22Rv1 (cell line): ENCODE measurements at regions not wholly inside any gene's neighbourhood (a gene's known extent, or its start where the extent isn't known, plus 50 kb on each side); places are given as distances from the start of the nearest gene placed in this dataset.
"Not testable (repeated sequence)": the region's sequence is repeated elsewhere in the genome, so short reads cannot be mapped to it uniquely, and the experiment has no call there.

Experiments
- H3K27ac ChIP-seq: fragments of 450-650 bp; 2 replicates; pipeline ENCODE4 v1.5.1; 2017
- CTCF ChIP-seq: fragments of 450-650 bp; IDR thresholded peaks from 2 replicates; pipeline ENCODE4 v1.5.1; 2017; ENCODE audit warnings: mild to moderate bottlenecking
- ZFX ChIP-seq: fragments of 450-650 bp; IDR thresholded peaks from 2 replicates; pipeline ENCODE4 v1.6.1; 2017; ENCODE audit warnings: antibody characterized with exemption, borderline replicate concordance

GRCh38 chrX:22594766-22595165 is 322.1 kb downstream of the CBLL2 start:
- TF ChIP-seq ZFX (no peak), CTCF (no peak)
- H3K27ac ChIP-seq: no peak overlapping the region

- H3K27ac ChIP-seq: no peak overlapping the region
- no peak for TF ChIP-seq CTCF
- TF ChIP-seq ZFX: no peak
These were observed 330.3 kb downstream of the CBLL2 start for GRCh38 chrX:22603060-22603459.

GRCh38 chrX:22609452-22609851 is 336.7 kb downstream of the CBLL2 start:
- not testable (repeated sequence) for H3K27ac ChIP-seq

GRCh38 chrX:22616867-22617266 is 344.2 kb downstream of the CBLL2 start:
- H3K27ac ChIP-seq: no peak overlapping the region
- no peak for TF ChIP-seq CTCF
- no peak for TF ChIP-seq ZFX

GRCh38 chrX:22627576-22627975 is 354.9 kb downstream of the CBLL2 start:
- TF ChIP-seq ZFX (no peak), CTCF (no peak)

GRCh38 chrX:22628275-22628674 is 355.6 kb downstream of the CBLL2 start:
- H3K27ac ChIP-seq: no peak overlapping the region

More at GRCh38 chrX:22627576-22627975, 354.9 kb downstream of the CBLL2 start:
- no peak overlapping the region for H3K27ac ChIP-seq

GRCh38 chrX:22629105-22629725 is 356.5 kb downstream of the CBLL2 start:
- H3K27ac ChIP-seq: no peak overlapping the region
- TF ChIP-seq CTCF (no peak), ZFX (no peak)

More at GRCh38 chrX:22628275-22628674, 355.6 kb downstream of the CBLL2 start:
- TF ChIP-seq ZFX: no peak
- no peak for TF ChIP-seq CTCF

GRCh38 chrX:22634083-22634482 is 361.4 kb downstream of the CBLL2 start:
- no peak overlapping the region for H3K27ac ChIP-seq
- TF ChIP-seq CTCF (no peak), ZFX (no peak)
